Memory B cell (primary cell): ENCODE measurements at regions not wholly inside any gene's neighbourhood (a gene's known extent, or its start where the extent isn't known, plus 50 kb on each side); places are given as distances from the start of the nearest gene placed in this dataset.

ENCODE experiments used
- ATAC-seq: fragments of 150-1000 bp; cut with Tn5 transposase; 2 replicates; pipeline ENCODE4 v1.10.0; 2021; ENCODE audit warnings: low read depth, mild to moderate bottlenecking, moderate library complexity
- DNase-seq, 2 donors: peaks; one replicate each; pipeline ENCODE4 v3.0.0; 2022; ENCODE audit warnings: low spot score in 2 of 2
- H3K27ac Mint-ChIP-seq: one replicate; pipeline ENCODE4 v1.8.0; 2022; ENCODE audit warnings: mild to moderate bottlenecking, moderate library complexity, mixed read lengths
- H3K27me3 Mint-ChIP-seq: one replicate; pipeline ENCODE4 v1.8.0; 2022; ENCODE audit warnings: mixed read lengths
- H3K36me3 Mint-ChIP-seq: one replicate; pipeline ENCODE4 v1.8.0; 2022; ENCODE audit warnings: mild to moderate bottlenecking, mixed read lengths
- H3K4me1 Mint-ChIP-seq: one replicate; pipeline ENCODE4 v1.8.0; 2022; ENCODE audit warnings: mixed read lengths
- H3K4me3 Mint-ChIP-seq: one replicate; pipeline ENCODE4 v1.8.0; 2022; ENCODE audit warnings: mild to moderate bottlenecking, moderate library complexity, mixed read lengths
- H3K9me3 Mint-ChIP-seq: one replicate; pipeline ENCODE4 v1.8.0; 2022; ENCODE audit warnings: mixed read lengths

DNA sequence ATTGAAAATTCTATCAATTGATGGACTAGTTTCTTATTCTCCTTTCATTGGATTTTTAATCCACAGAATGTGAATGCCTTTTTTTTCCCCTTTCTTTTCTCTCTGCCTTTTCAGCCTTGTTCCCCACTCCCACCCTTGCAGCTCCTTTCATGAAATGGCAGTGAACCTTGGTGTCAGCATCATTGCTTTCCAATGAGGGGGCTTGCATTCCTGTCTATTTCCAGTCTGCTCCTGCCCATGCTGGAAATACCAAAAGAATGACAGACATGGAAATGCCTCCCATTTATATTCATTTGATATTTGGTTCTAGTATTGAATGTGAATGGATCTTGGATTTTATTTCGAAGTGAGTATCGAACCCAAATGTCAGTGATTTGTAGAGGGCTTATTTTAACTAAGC is 162.7 kb upstream of the SGCD start:
- ATAC-seq (no peak), DNase-seq (no peak)
- Mint-ChIP-seq H3K4me3 (no peak overlapping the region), H3K36me3 (no peaks in the 10 kb centered on the region), H3K4me1 (no peaks in the 10 kb centered on the region), H3K9me3 (no peaks in the 10 kb centered on the region), H3K27me3 (peaks cover 1% of the 10 kb centered on the region), H3K27ac (no peak overlapping the region)

DNA sequence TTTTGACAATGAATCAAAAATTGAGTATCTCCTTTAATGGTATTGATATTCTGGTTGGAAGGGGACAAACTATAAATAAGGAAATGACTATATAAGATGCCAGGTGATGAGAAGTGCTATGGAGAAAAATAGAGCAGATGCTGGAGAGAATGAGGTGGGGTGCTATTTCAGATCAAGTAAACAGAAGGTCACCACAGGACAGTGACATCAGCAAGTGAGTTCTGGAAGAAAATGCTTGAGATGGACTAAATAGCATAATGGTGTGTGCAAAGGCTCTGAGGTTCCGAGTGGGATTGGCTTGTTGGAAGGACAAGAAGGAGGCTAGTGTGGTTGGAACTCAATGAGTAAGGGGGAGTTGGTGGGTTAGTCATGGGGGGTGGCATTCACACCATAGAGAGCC is 157.5 kb upstream of the SGCD start:
- H3K4me3 Mint-ChIP-seq, result no peak overlapping the region
- peaks cover 3% of the 10 kb centered on the region for H3K27me3 Mint-ChIP-seq
- no peaks in the 10 kb centered on the region for H3K9me3 Mint-ChIP-seq
- no peak overlapping the region for H3K27ac Mint-ChIP-seq
- ATAC-seq, result no peak
- DNase-seq, result no peak
- H3K4me1 Mint-ChIP-seq, result no peaks in the 10 kb centered on the region
- no peaks in the 10 kb centered on the region for H3K36me3 Mint-ChIP-seq

DNA sequence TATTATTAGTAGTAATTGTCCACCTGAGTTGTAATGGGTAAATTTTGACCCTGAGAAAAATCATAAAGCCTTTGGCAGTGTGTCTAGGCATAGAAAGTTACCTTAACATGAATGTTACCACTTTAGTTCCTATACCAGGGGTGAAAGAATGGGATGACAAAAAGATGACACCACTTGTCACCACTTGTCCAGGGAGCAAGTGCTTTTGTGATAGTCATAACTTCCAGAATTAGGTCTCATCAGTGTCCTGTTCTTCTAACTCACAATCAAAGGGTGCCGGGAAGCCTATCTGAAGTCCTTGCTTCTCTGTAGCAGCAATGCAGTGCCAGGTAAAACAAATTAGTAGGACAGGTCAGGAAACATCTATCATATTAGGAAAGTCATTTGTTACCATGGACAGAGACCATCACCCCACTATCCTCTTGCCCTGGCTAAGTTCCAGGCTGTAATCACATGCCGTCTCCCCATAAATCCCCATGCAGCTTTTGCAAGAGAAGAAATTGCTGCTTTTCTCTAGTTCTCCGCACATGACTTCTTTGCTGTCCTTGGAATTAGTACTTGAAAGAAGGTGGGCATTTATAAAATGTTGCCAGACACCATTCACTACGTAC is 156.5 kb upstream of the SGCD start:
- Mint-ChIP-seq H3K4me3 (no peak overlapping the region), H3K36me3 (no peaks in the 10 kb centered on the region), H3K27ac (no peak overlapping the region), H3K9me3 (no peaks in the 10 kb centered on the region), H3K27me3 (peaks cover 3% of the 10 kb centered on the region), H3K4me1 (no peaks in the 10 kb centered on the region)
- no peak for DNase-seq
- ATAC-seq, result no peak

DNA sequence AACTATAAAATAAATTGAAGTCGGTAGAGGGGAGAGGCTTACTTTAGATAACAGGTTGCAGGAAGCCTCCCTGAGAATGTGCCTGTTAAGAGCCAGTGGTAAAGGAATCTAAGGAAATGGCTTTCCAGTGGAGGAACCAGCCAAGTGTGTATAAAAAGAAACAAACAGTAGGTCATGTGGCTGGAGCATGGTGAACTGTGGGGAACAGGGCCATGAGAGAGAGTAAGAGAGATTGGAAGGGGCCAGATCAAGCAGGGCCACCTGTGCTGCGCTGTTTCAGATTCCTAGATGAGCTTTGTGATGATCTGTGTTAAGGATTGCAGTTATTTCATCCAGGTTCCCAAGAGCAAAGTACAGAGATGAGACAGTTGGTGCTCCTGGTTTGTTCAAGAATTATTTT is 152.7 kb upstream of the SGCD start:
- no peaks in the 10 kb centered on the region for H3K4me1 Mint-ChIP-seq
- peaks cover 2% of the 10 kb centered on the region for H3K27me3 Mint-ChIP-seq
- H3K4me3 Mint-ChIP-seq, result no peak overlapping the region
- DNase-seq, result no peak
- ATAC-seq, result no peak
- H3K36me3 Mint-ChIP-seq, result no peaks in the 10 kb centered on the region
- H3K9me3 Mint-ChIP-seq, result no peaks in the 10 kb centered on the region
- H3K27ac Mint-ChIP-seq, result no peak overlapping the region

DNA sequence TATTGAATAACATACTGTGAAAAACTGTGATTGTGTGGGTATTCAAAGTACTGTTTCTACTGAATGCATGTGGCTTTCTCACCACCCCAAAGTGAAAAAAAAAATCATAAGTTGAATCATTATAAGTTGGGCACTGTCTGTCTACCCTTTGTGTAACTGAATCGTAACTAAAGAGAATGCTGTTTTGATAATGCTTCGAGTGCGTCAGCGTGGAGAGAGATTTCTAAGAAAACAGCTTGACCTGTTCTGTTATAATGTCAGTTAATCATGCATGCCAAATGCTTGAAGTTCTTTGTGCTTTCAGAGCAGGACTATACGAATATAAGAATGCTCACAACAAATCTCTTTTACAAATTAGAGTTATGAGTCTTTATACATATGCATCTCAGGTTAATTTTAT is 148.8 kb upstream of the SGCD start:
- no peaks in the 10 kb centered on the region for H3K4me1 Mint-ChIP-seq
- DNase-seq (no peak), ATAC-seq (no peak)
- no peak overlapping the region for H3K27ac Mint-ChIP-seq
- H3K27me3 Mint-ChIP-seq, result no peaks in the 10 kb centered on the region
- H3K9me3 Mint-ChIP-seq, result peaks cover 1% of the 10 kb centered on the region
- no peak overlapping the region for H3K4me3 Mint-ChIP-seq
- H3K36me3 Mint-ChIP-seq, result no peaks in the 10 kb centered on the region

DNA sequence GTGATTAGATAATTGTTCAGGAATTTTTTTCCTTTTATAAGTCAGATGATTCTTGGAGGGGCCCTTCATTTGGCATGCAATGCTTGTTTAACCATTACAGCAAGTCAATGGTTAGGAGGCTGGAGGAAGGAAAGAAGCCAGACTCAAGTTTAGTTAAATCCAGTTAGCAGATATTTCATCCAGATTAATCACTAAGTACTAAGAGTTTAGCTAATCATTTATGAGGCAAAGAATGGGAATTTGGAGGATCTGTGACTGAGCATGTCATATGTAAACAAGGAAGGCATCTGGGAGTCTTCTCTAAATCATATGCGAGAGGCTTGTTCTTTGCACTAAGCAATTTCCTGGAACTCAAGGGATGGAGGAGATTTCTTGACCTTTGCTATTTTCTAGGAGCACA is 145.3 kb upstream of the SGCD start:
- no peak for DNase-seq
- no peak overlapping the region for H3K4me3 Mint-ChIP-seq
- no peaks in the 10 kb centered on the region for H3K4me1 Mint-ChIP-seq
- no peaks in the 10 kb centered on the region for H3K27me3 Mint-ChIP-seq
- H3K9me3 Mint-ChIP-seq, result peaks cover 1% of the 10 kb centered on the region
- H3K36me3 Mint-ChIP-seq, result no peaks in the 10 kb centered on the region
- no peak overlapping the region for H3K27ac Mint-ChIP-seq
- no peak for ATAC-seq

DNA sequence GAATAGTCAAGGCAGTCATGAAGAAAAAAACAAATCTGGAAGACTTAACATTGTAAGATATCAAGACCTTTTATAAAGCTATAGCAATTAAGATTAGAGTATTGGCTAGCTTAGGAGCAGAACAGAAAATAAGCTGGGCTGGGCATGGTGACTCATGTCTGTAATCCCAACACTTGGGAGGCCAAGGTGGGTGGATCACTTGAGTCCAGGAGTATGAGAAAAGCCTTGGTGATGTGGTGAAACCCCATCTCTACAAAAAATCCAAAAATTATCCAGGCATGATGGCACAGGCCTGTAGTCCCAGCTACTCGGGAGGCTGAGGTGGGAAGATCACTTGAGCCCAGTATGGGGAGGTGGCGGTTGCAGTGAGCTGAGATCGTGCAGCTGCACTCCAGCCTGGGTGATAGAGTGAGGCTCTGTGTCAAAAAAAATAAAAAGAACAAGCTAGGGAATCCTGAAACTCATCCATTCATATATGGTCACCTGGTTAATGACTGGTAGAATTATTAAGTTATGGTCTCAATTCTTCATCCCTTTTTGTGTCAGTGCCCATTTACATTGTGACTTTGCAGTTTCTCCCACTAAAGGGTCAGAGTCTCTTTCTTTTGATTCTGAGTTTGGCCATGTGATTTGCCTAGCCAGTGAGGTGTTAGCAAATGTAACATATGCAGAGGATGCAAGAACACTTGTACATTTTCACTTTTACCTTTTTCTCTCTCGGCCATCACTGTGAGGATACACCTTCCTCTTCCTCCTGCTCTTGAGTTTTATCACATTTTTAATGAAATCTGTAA is 144.6 kb upstream of the SGCD start:
- ATAC-seq (no peak), DNase-seq (no peak)
- Mint-ChIP-seq H3K4me1 (no peaks in the 10 kb centered on the region), H3K4me3 (no peak overlapping the region), H3K27me3 (no peaks in the 10 kb centered on the region), H3K9me3 (peaks cover 1% of the 10 kb centered on the region), H3K27ac (no peak overlapping the region), H3K36me3 (no peaks in the 10 kb centered on the region)

DNA sequence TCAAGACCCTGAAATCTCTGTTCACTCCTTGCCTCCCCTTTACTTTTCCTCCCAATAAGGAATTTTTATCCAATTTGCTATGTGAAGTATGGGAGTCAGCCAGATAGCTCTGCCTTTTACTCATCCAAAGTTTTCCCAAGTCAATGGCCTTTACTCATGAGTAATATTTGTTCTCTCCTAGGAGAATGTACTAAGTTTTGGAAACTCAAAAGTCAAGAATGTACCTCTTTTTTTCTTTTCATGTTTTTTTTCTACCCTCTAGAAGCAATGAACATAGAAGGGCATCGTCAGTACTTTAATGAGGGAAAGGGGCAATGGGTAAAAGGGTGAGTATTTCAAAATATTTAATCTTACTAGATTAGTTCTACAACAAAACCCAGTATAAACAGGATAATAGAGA is 140.2 kb upstream of the SGCD start:
- no peak overlapping the region for H3K4me3 Mint-ChIP-seq
- ATAC-seq (no peak), DNase-seq (no peak)
- no peaks in the 10 kb centered on the region for H3K36me3 Mint-ChIP-seq
- no peaks in the 10 kb centered on the region for H3K9me3 Mint-ChIP-seq
- H3K27me3 Mint-ChIP-seq, result no peaks in the 10 kb centered on the region
- no peak overlapping the region for H3K27ac Mint-ChIP-seq
- H3K4me1 Mint-ChIP-seq, result no peaks in the 10 kb centered on the region

DNA sequence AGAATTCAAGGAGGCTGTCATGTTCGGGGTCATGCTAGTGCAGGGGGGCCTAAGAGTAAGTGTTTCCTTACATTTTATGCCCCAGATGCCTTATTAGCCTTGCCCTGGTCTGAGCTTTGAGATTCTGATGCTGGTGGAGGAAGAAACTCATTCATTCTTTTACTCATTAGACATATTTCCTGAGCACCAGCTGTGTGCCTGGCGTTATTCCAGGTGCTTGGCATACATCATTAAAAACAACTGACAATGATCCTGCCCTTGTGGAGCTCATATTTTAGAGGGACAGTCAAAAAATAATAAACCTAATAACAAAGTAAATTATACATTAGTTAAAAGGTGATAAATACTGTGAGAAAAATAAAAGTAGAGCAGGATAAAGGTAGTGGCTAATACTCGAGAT is 138.9 kb upstream of the SGCD start:
- no peak overlapping the region for H3K4me3 Mint-ChIP-seq
- ATAC-seq (no peak), DNase-seq (no peak)
- H3K27ac Mint-ChIP-seq, result no peak overlapping the region
- no peaks in the 10 kb centered on the region for H3K4me1 Mint-ChIP-seq
- H3K9me3 Mint-ChIP-seq, result peaks cover 2% of the 10 kb centered on the region
- H3K36me3 Mint-ChIP-seq, result no peaks in the 10 kb centered on the region
- no peaks in the 10 kb centered on the region for H3K27me3 Mint-ChIP-seq

DNA sequence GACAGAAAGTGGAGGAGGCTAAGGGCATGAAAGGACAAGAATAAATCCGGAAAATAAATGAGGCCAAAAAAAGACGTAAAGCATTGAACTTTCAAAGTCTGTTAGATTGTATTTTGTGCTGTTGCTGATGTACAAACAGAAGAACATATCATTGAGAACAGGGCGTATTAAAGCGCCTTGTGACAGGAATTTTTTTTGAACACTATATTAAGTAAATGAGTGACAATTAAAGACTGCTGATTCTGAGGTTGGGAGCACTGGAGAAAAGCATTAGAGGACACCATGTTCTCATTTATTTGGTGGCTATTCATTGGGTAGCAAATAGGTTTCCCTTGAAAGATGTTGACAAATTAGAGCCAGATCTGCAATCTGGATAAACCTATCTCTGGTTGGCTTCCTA is 137.3 kb upstream of the SGCD start:
- H3K4me3 Mint-ChIP-seq, result no peak overlapping the region
- DNase-seq, result no peak
- H3K9me3 Mint-ChIP-seq, result peaks cover 2% of the 10 kb centered on the region
- H3K27me3 Mint-ChIP-seq, result no peaks in the 10 kb centered on the region
- no peak overlapping the region for H3K27ac Mint-ChIP-seq
- no peaks in the 10 kb centered on the region for H3K4me1 Mint-ChIP-seq
- ATAC-seq, result no peak
- H3K36me3 Mint-ChIP-seq, result no peaks in the 10 kb centered on the region

DNA sequence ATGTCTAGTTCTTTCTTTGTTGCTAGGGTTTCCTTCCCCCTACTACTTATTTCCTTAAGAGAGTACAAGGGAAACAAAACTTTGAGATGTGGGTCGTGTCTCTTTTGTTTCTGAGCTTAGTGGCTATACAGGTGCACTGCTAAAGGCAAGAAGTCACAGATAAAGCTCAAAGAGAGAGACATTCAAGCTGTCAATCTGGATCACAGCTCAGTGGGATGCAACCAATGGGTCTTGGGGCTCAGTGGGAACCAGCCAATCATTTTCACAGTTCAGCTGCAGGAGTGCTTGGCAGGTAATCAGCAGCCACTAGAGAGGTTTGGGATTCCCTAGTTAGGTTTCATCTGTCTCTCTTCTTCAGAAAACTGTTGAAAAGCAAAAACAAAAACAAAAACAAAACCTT is 135.4 kb upstream of the SGCD start:
- no peak for DNase-seq
- H3K36me3 Mint-ChIP-seq, result no peaks in the 10 kb centered on the region
- no peaks in the 10 kb centered on the region for H3K4me1 Mint-ChIP-seq
- no peak overlapping the region for H3K27ac Mint-ChIP-seq
- no peak for ATAC-seq
- no peaks in the 10 kb centered on the region for H3K27me3 Mint-ChIP-seq
- H3K9me3 Mint-ChIP-seq, result peaks cover 2% of the 10 kb centered on the region
- H3K4me3 Mint-ChIP-seq, result no peak overlapping the region

DNA sequence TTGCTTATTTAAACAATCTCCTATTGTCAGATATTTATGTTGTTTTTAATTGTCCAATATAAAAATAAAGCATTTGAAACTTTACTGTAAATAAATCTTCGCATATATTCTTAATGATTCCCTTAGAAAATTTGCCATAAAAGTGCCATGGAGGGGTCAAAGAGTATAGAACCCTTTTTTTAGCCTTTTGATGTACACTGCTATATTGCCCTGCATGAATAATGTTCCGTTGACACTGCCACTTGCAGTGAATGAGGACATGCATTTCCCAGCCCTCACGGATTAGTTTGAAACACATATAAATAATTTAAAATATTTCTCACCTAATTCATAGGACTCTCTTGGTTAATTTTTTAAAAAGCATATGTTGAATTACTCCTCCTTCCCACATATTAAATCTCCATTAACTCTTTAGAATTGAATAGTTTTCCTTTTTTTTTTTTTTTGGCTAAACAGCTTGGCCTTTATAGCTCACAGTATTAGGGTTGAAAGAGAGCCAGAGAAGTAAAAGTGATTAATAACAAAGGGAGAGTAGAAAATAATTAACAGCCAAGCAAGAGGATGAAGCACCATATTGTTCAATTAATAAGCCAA is 129.8 kb upstream of the SGCD start:
- no peak for ATAC-seq
- Mint-ChIP-seq H3K4me1 (no peaks in the 10 kb centered on the region), H3K36me3 (no peaks in the 10 kb centered on the region), H3K27me3 (no peaks in the 10 kb centered on the region), H3K27ac (no peak overlapping the region), H3K9me3 (peaks cover 2% of the 10 kb centered on the region), H3K4me3 (no peak overlapping the region)
- no peak for DNase-seq

DNA sequence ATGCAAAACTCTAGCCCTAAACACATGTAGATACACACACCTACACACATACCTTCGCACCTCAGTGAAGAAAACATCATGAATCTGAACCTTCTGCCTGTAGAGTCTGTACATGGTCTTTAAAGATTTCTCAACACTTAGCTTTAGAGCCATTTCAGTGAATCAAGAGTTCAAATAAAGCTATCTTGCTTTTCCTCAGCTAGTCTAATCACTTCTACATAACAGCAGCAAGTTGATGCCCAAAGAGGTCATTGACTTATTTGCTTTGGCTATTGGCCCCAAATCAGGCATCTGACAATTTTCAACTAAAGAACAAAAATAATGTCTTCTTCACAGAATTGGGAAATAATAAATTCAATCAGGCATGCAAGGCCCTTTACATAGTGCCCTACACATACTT is 127.9 kb upstream of the SGCD start:
- Mint-ChIP-seq H3K4me3 (no peak overlapping the region), H3K27me3 (no peaks in the 10 kb centered on the region), H3K9me3 (no peaks in the 10 kb centered on the region), H3K27ac (no peak overlapping the region), H3K4me1 (no peaks in the 10 kb centered on the region), H3K36me3 (no peaks in the 10 kb centered on the region)
- DNase-seq (no peak), ATAC-seq (no peak)

DNA sequence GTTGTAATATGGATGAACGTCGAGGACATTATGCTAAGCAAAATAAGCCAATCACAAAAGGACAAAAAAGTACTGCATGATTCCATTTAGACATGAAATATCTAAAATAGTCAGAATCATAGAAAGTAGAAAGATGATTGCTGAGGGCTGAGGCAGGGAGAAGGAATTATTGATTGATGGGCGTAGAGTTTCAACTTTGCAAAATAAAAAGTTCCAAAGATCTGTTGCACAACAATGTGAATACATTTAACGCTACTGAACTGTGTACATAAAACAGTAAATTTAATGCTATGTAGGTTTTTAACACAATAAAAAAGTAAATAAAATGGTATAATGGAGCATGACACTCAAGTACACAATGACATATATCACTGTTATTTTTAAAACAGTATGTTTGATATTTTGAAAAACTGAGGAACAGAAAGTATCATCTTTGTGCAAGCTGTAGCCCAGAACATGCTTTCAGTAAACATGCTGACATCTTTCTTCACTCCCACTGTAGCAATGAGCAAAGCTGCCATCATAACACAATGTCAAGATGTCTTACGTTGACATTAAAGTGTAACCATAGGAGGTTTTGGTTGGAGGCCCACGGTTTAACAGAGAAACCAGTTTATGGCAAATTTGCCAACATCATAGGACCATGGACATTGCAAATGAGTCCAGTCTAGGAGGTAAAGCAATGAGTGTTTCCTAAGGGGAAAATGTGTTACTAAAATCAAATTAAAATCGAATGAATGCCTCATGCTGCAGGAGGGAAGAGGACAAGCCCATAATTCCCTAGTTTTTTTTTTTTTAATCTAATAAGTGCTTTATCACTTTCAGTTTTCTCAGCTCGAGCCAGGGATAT is 125.8 kb upstream of the SGCD start:
- no peak for ATAC-seq
- Mint-ChIP-seq H3K4me3 (no peak overlapping the region), H3K36me3 (no peaks in the 10 kb centered on the region), H3K27me3 (no peaks in the 10 kb centered on the region), H3K27ac (no peak overlapping the region), H3K4me1 (no peaks in the 10 kb centered on the region), H3K9me3 (no peaks in the 10 kb centered on the region)
- DNase-seq, result no peak
